Tibial artery (tissue), 4 donors: ENCODE measurements at regions not wholly inside any gene's neighbourhood (a gene's known extent, or its start where the extent isn't known, plus 50 kb on each side); places are given as distances from the start of the nearest gene placed in this dataset.

Experiments used
- DNase-seq, 2 donors: peaks; one replicate each; pipeline ENCODE4 v3.0.0-alpha.2; 2019
- H3K27ac ChIP-seq, 2 donors: fragments of 200-600 bp; sonication (generic) in 1 of 2; 1 replicate in 1 of 2; 2 replicates in 1 of 2; pipeline ENCODE4 v1.5.1; 2018 to 2019; ENCODE audit warnings: mild to moderate bottlenecking in 1 of 2
- H3K27me3 ChIP-seq, 2 donors: fragments of 200-600 bp; sonication (generic) in 1 of 2; one replicate each; pipeline versions ENCODE4 v1.5.1 to v1.6.0; 2016 to 2019
- H3K36me3 ChIP-seq, 3 donors: fragments of 200-600 bp; sonication (generic) in 2 of 3; one replicate each; pipeline ENCODE4 v1.5.1; 2016 to 2019; ENCODE audit warnings: mild to moderate bottlenecking in 2 of 3
- H3K4me1 ChIP-seq, 4 donors: fragments of 200-600 bp; sonication (generic) in 2 of 4; 1 replicate in 3 of 4; 2 replicates in 1 of 4; pipeline ENCODE4 v1.5.1; 2016 to 2019
- H3K4me3 ChIP-seq, 2 donors: fragments of 200-600 bp; sonication (generic) in 1 of 2; 1 replicate in 1 of 2; 2 replicates in 1 of 2; pipeline ENCODE4 v1.5.1; 2018 to 2019; ENCODE audit warnings: mild to moderate bottlenecking in 2 of 2
- H3K9me3 ChIP-seq, 3 donors: fragments of 200-600 bp; sonication (generic) in 1 of 3; one replicate each; pipeline ENCODE4 v1.5.1; 2016 to 2019
- CTCF ChIP-seq, 2 experiments: fragments of 200-600 bp in 1 of 2; fragments of 450-650 bp in 1 of 2; IDR thresholded peaks; one replicate each; pipeline ENCODE4 v1.5.1; 2017 to 2019; ENCODE audit warnings: antibody characterized with exemption in 2 of 2, mild to moderate bottlenecking in 1 of 2, moderate library complexity in 1 of 2
- intact Hi-C: fragments of 100-400 bp; cut with DNase I; formaldehyde crosslinking; loops from one replicate; pipeline ENCODE4 v1.15.0; 2023; ENCODE audit warnings: low total_unique reads

DNA sequence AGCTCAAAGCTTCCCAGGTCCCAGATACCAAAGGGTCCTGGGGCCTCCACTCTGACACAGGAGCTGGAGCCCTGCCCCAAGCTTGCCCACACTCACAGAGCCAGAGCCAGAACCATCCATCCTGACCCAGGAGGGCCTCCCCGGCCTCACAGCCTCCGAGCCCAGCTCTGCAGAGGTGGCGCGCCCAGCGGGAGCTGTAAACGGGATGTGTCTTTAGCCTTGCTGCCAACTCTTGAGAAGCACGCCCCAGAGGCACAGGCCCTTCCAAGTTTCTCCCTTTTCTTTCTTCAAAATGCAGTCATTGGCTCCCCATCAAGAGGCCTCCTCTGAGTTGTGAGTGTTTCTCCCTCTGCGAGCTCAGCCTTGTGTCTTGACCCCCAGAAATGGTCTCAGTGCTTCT lies 75.0 kb downstream of the PDGFA start:
- Histone ChIP-seq H3K9me3 (no peaks in the 10 kb centered on the region), H3K4me3 (no peak overlapping the region), H3K27me3 (no peaks in the 10 kb centered on the region), H3K36me3 (no peaks in the 10 kb centered on the region), H3K27ac (no peak overlapping the region), H3K4me1 (peaks cover 0 to 11% (median 5%) of the 10 kb centered on the region in 4 donors)
- intact Hi-C loops, result no loop called here
- DNase-seq, result no peak
- TF ChIP-seq CTCF (IDR thresholded peaks at IDR 0.05), result no peak

DNA sequence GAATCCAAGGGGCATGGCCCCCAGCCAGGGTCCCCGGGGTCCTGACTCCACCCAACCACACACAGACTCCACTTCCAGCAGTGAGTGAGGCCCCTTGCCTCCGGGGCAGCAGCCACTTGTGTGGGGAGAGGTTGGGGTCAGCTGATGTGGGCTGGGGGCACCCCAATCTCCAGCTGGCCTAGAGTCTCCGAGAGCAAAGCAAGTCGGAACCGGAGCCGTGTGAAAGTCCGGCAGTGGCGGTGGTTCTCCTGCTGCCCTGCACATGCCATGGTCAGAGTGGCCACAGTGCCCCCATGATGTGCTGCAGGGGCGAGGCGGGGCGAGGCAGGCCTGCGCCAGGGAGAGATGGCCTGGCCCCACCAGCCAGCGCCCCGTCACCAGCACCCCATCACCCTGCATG lies 74.6 kb downstream of the PDGFA start:
- no peak overlapping the region for H3K27ac ChIP-seq
- intact Hi-C loops, result no loop called here
- no peaks in the 10 kb centered on the region for H3K36me3 ChIP-seq
- no peaks in the 10 kb centered on the region for H3K27me3 ChIP-seq
- H3K4me1 ChIP-seq, result peaks cover 0 to 11% (median 5%) of the 10 kb centered on the region in 4 donors
- no peak overlapping the region for H3K4me3 ChIP-seq
- DNase-seq, result no peak
- H3K9me3 ChIP-seq, result no peaks in the 10 kb centered on the region
- TF ChIP-seq CTCF (IDR thresholded peaks at IDR 0.05), result no peak

DNA sequence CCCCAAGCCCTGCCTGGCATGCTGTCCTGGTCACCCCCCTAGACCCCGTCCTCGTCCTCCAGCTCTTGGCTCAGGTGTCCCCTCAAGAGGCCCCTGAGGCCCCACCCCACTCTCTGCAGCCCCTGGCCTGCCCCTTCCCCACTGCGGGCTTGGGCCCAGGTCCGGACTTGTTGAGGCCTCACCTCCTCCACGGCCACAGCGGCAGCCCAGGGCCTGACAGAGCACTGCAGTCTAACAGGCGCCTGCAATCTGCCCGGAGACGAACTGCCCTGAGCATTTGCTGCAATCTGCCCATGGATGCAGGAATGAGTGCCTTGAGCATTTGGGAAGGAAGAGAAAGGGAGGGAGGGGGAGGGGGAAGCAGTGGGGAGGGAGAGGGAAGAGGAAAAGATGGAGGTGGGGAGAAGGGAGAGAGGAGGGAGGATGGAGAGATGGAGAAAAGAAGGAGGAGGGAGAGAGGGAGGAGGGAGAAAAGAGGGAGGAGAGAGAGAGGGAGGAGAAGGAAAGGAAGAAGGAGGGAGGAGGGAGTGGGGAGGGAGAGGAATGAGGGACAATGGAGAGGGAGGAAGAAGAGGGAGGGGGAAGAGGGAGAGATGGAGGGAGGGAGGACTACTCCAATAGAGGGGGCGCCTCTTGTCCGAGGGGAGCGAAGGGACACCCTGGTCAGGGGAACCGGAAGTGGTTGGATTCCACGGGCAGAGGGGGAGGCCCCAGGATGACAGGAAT lies 73.9 kb downstream of the PDGFA start:
- DNase-seq, result no peak
- H3K27me3 ChIP-seq, result no peaks in the 10 kb centered on the region
- no peaks in the 10 kb centered on the region for H3K36me3 ChIP-seq
- intact Hi-C loops, result no loop called here
- no peaks in the 10 kb centered on the region for H3K9me3 ChIP-seq
- H3K4me1 ChIP-seq, result peaks cover 0 to 11% (median 5%) of the 10 kb centered on the region in 4 donors
- H3K4me3 ChIP-seq, result no peak overlapping the region
- no peak overlapping the region for H3K27ac ChIP-seq
- no peak for TF ChIP-seq CTCF (IDR thresholded peaks at IDR 0.05)

DNA sequence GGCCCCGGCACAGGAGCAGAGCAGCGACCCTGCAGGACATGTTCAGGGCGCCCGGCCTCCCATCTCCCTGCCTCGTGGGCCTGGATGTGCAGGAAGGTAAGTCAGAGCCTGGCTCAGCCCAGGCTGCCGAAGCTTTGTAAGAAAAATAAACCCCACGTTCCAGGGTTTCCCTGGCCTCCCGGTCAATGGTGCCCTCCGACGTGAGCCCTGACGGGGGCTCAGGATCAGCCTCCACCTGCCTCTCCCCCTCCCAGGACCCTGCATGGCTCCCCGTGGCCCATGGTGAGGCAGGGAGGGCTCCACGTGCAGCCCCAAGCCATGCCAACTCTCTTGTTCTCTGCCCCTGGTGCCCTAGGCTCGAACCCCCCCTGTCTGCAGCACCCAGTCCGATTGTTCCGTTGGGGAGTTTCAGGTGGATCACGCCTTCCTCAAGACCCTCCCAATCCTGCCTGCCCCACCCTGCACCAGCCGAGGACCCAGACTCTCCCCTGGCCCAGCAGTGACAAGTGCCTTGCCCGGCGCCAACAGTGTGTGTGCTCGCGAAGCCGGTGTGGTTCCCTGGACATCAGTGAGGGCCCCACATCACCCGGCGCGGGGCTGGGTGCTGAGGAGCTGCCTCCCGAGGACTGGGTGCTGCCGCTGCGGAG lies 73.2 kb downstream of the PDGFA start:
- peaks cover 0 to 11% (median 5%) of the 10 kb centered on the region in 4 donors for H3K4me1 ChIP-seq
- no peak overlapping the region for H3K4me3 ChIP-seq
- H3K9me3 ChIP-seq, result no peaks in the 10 kb centered on the region
- intact Hi-C loops, result no loop called here
- no peaks in the 10 kb centered on the region for H3K36me3 ChIP-seq
- H3K27me3 ChIP-seq, result no peaks in the 10 kb centered on the region
- no peak overlapping the region for H3K27ac ChIP-seq
- DNase-seq, result no peak
- no peak for TF ChIP-seq CTCF (IDR thresholded peaks at IDR 0.05)
